PC-3 (cell line): ENCODE measurements at regions not wholly inside any gene's neighbourhood (a gene's known extent, or its start where the extent isn't known, plus 50 kb on each side); places are given as distances from the start of the nearest gene placed in this dataset.

Experiments
- ATAC-seq: fragments of 200-7000 bp; cut with Tn5 transposase; 2 replicates; pipeline ENCODE4 v1.9.1; 2020; ENCODE audit warnings: mild to moderate bottlenecking, moderate library complexity
- BruUV-seq: library from RNA; stranded (reverse); fragments of 400-500 nt; replicated peaks from 2 replicates; lab custom pipeline; 2021; lab: Mats Ljungman, UMichigan
- CTCF ChIA-PET: fragments of 300-600 bp; sonication (Branson Sonifier 250); formaldehyde crosslinking; loops from one replicate; lab custom pipeline; 2022; ENCODE audit warnings: antibody characterized with exemption; lab: Charles Lee
- POLR2A ChIA-PET: fragments of 300-600 bp; sonication (Branson Sonifier 250); formaldehyde crosslinking; loops from one replicate; lab custom pipeline; 2022; ENCODE audit warnings: antibody characterized with exemption; ENCODE audit not compliant: unreplicated experiment; lab: Charles Lee
- DNase-seq: peaks from one replicate; pipeline ENCODE4 v3.0.0-alpha.2; 2015
- H2AFZ ChIP-seq: fragments of 300-600 bp; sonication (generic); 2 replicates; pipeline ENCODE4 v1.6.0; 2016; ENCODE audit warnings: antibody characterized with exemption, low read length
- H3F3A ChIP-seq: fragments of 300-600 bp; sonication (generic); one replicate; pipeline ENCODE4 v1.6.0; 2017; ENCODE audit warnings: antibody characterized with exemption, low read length, control low read depth, mild to moderate bottlenecking; ENCODE audit not compliant: unreplicated experiment
- H3K27ac ChIP-seq: fragments of 300-600 bp; sonication (generic); 2 replicates; pipeline ENCODE4 v1.5.1; 2016; ENCODE audit warnings: mild to moderate bottlenecking, low read length
- H3K27me3 ChIP-seq: fragments of 300-600 bp; sonication (generic); 2 replicates; pipeline ENCODE4 v1.6.1; 2016; ENCODE audit warnings: low read length, mixed read lengths
- H3K36me3 ChIP-seq: fragments of 300-600 bp; sonication (generic); 2 replicates; pipeline ENCODE4 v1.6.1; 2016; ENCODE audit warnings: low read depth, mixed run types, low read length, mixed read lengths
- H3K4me1 ChIP-seq: fragments of 300-600 bp; sonication (generic); 2 replicates; pipeline ENCODE4 v1.5.1; 2016; ENCODE audit warnings: low read length; ENCODE audit not compliant: insufficient read depth
- H3K4me2 ChIP-seq: fragments of 300-600 bp; sonication (generic); 2 replicates; pipeline ENCODE4 v1.6.0; 2016; ENCODE audit warnings: low read length
- H3K4me3 ChIP-seq: fragments of 300-600 bp; sonication (generic); 2 replicates; pipeline ENCODE4 v1.5.1; 2016; ENCODE audit warnings: mild to moderate bottlenecking, low read length, mixed read lengths
- H3K79me2 ChIP-seq: fragments of 300-600 bp; sonication (generic); 2 replicates; pipeline ENCODE4 v1.6.1; 2017; ENCODE audit warnings: low read length, mixed read lengths
- H3K9ac ChIP-seq: fragments of 300-600 bp; sonication (generic); 2 replicates; pipeline ENCODE4 v1.6.0; 2016; ENCODE audit warnings: mild to moderate bottlenecking, low read length
- H3K9me2 ChIP-seq: fragments of 300-600 bp; sonication (generic); replicated peaks from 2 replicates; pipeline ENCODE4 v1.6.1; 2016; ENCODE audit warnings: mixed run types, low read length, mixed read lengths
- H3K9me3 ChIP-seq: fragments of 300-600 bp; sonication (generic); 2 replicates; pipeline ENCODE4 v1.6.1; 2016; ENCODE audit warnings: low read length, mixed read lengths
- H4K20me1 ChIP-seq: fragments of 300-600 bp; sonication (generic); 2 replicates; pipeline ENCODE4 v1.6.1; 2016; ENCODE audit warnings: low read length, mixed read lengths
- EZH2 ChIP-seq: fragments of 300-600 bp; sonication (generic); IDR thresholded peaks from one replicate; pipeline ENCODE4 v1.6.1; 2017; ENCODE audit warnings: antibody characterized with exemption, mild to moderate bottlenecking, low read length; ENCODE audit not compliant: unreplicated experiment
- EZH2phosphoT487 ChIP-seq: fragments of 300-600 bp; sonication (generic); IDR thresholded peaks from 2 replicates; pipeline ENCODE4 v1.6.1; 2018; ENCODE audit warnings: mild to moderate bottlenecking, antibody characterized with exemption, low read length, borderline replicate concordance
- intact Hi-C: fragments of 100-400 bp; cut with micrococcal nuclease; formaldehyde crosslinking; loops from 2 replicates; pipeline ENCODE4 v1.9.0; 2023
- TF ChIP-seq, protein P1 (sequence below): fragments of 300-600 bp; sonication (generic); conservative IDR thresholded peaks from 2 replicates; pipeline ENCODE4 v1.5.1; 2017; ENCODE audit warnings: antibody characterized with exemption, low read depth, mild to moderate bottlenecking, low read length

DNA sequence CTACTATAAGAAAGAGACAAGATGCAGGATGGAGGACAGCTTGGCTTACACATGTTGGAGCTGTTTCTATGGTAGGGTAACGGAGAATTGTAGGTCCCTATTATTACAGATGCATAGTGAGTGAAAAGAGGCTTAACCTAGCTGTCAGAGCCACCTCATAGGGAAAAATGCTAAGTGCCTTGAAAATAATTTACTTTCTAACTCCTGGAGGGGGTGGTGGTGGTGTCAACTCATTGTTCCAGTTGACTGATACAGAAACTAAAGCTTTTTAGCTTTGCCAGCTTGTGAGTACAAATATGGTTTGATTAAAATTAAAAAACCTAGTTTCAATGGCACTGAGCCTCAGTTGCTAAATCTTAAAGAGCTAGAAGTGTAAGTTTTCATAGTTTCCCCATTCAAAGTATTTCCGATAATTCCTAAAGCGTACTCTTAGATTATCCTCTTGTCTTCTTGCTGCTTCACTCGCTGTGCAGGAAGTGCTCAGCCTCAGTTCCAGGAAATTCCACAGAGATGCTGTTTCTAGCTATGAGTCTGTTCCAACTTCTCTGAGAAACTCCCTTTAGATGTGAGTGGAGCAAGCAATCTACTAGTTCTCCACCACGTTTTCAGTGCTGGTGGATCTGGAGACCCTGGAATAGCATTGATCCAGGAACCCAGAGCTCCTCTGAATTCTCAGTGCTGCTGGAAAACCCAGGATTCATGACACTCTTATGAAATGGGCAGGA, 265.2 kb downstream of the DMAC1 start:
- no peaks in the 10 kb centered on the region for H3K4me1 ChIP-seq
- no peaks in the 10 kb centered on the region for H3K9me2 ChIP-seq
- H3K27ac ChIP-seq: no peak overlapping the region
- H2AFZ ChIP-seq: no peak overlapping the region
- H3K9me3 ChIP-seq: no peaks in the 10 kb centered on the region
- DNase-seq (no peak), ATAC-seq (no peak)
- no peaks in the 10 kb centered on the region for H4K20me1 ChIP-seq
- no peak overlapping the region for H3K4me2 ChIP-seq
- H3K27me3 ChIP-seq: no peaks in the 10 kb centered on the region
- H3K9ac ChIP-seq: no peak overlapping the region
- no peaks in the 10 kb centered on the region; the same call in 1 of the 2 replicates for H3K36me3 ChIP-seq
- no peak overlapping the region for H3K4me3 ChIP-seq
- H3F3A ChIP-seq: no peaks in the 10 kb centered on the region
- H3K79me2 ChIP-seq: no peaks in the 10 kb centered on the region
- TF ChIP-seq, protein P1, sequence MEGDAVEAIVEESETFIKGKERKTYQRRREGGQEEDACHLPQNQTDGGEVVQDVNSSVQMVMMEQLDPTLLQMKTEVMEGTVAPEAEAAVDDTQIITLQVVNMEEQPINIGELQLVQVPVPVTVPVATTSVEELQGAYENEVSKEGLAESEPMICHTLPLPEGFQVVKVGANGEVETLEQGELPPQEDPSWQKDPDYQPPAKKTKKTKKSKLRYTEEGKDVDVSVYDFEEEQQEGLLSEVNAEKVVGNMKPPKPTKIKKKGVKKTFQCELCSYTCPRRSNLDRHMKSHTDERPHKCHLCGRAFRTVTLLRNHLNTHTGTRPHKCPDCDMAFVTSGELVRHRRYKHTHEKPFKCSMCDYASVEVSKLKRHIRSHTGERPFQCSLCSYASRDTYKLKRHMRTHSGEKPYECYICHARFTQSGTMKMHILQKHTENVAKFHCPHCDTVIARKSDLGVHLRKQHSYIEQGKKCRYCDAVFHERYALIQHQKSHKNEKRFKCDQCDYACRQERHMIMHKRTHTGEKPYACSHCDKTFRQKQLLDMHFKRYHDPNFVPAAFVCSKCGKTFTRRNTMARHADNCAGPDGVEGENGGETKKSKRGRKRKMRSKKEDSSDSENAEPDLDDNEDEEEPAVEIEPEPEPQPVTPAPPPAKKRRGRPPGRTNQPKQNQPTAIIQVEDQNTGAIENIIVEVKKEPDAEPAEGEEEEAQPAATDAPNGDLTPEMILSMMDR: no peak
- TF ChIP-seq EZH2: no peak
- TF ChIP-seq EZH2phosphoT487: no peak
- no TSS peak for BruUV-seq
- ChIA-PET CTCF (no interaction called here), POLR2A (no interaction called here)
- intact Hi-C loops: no loop called here

DNA sequence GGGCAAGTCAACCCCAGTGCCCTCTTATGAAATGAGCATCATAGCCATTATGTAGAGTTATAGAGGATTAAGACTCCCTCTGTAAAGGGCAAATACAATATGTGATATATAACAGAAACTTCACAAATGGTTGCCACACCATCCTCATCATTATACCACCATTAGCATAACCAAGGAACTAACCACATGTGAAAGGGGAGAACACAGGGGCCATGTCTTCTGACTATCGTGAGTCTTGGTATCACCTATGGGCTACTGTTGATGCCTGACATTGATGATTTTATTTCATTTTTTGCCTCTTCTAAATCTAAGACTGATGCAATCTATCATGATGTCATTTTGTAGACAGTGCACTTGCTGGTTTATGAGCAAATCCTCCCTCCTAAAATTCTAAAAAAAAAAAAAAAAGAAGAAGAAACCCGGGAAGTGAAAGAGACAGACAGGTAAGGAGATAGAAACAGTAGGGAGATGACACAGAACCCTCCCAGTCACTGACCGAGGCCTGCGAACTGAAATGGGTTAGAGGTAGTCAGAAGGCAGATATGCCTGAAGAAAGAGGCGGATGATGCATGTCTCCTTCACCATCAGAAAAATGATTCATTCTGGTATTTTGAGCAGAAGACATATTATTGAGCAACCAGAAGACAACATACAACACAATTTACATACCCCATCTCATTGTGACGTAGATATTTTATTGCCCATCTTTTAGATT, 266.0 kb downstream of the DMAC1 start:
- no peaks in the 10 kb centered on the region for H4K20me1 ChIP-seq
- H3K27me3 ChIP-seq: no peaks in the 10 kb centered on the region
- CTCF ChIA-PET: no interaction called here
- no peaks in the 10 kb centered on the region for H3F3A ChIP-seq
- DNase-seq: no peak
- H3K4me2 ChIP-seq: no peak overlapping the region
- H3K79me2 ChIP-seq: no peaks in the 10 kb centered on the region
- BruUV-seq: no TSS peak
- no peak for ATAC-seq
- TF ChIP-seq, protein P1: no peak
- TF ChIP-seq EZH2: no peak
- no peak for TF ChIP-seq EZH2phosphoT487
- POLR2A ChIA-PET: no interaction called here
- H2AFZ ChIP-seq: no peak overlapping the region
- no peak overlapping the region for H3K27ac ChIP-seq
- H3K9ac ChIP-seq: no peak overlapping the region
- H3K36me3 ChIP-seq: no peaks in the 10 kb centered on the region; the same call in 1 of the 2 replicates
- H3K9me3 ChIP-seq: no peaks in the 10 kb centered on the region
- no peak overlapping the region for H3K4me3 ChIP-seq
- intact Hi-C loops: no loop called here
- no peaks in the 10 kb centered on the region for H3K4me1 ChIP-seq
- no peaks in the 10 kb centered on the region for H3K9me2 ChIP-seq

- CTCF ChIA-PET: no interaction called here
- Histone ChIP-seq H3K4me2 (no peak overlapping the region), H3K9me3 (no peaks in the 10 kb centered on the region), H4K20me1 (no peaks in the 10 kb centered on the region), H3K4me1 (no peaks in the 10 kb centered on the region), H3K27me3 (no peaks in the 10 kb centered on the region), H2AFZ (no peak overlapping the region), H3F3A (no peaks in the 10 kb centered on the region), H3K79me2 (no peaks in the 10 kb centered on the region), H3K9me2 (no peaks in the 10 kb centered on the region), H3K36me3 (no peaks in the 10 kb centered on the region), H3K9ac (no peak overlapping the region), H3K4me3 (no peak overlapping the region), H3K27ac (no peak overlapping the region)
- TF ChIP-seq, protein P1: no peak
- no peak for TF ChIP-seq EZH2
- no peak for TF ChIP-seq EZH2phosphoT487
- BruUV-seq: no TSS peak
- POLR2A ChIA-PET: no interaction called here
- intact Hi-C loops: no loop called here
- ATAC-seq: no peak
- no peak for DNase-seq
Observed at GRCh38 chr9:7523426-7524043, 276.0 kb downstream of the DMAC1 start.
